Stimulated activated CD4-positive, alpha-beta T cell treated with anti-CD3 and anti-CD28 coated beads, Interleukin-2, amount 100 ng/mL, for 4 hours (primary cell): ENCODE measurements at regions not wholly inside any gene's neighbourhood (a gene's known extent, or its start where the extent isn't known, plus 50 kb on each side); places are given as distances from the start of the nearest gene placed in this dataset.
"Not testable (repeated sequence)": the region's sequence is repeated elsewhere in the genome, so short reads cannot be mapped to it uniquely, and the experiment has no call there.

Experiments
- DNase-seq: peaks from one replicate; pipeline ENCODE4 v3.0.0-alpha.2; 2020; ENCODE audit warnings: low read depth

- no peak for DNase-seq
Measured at GRCh38 chr4:114444211-114444610, 154.4 kb upstream of the UGT8 start.

- DNase-seq = not testable (repeated sequence)
Measured at GRCh38 chr4:114447963-114448516, 150.6 kb upstream of the UGT8 start.

GRCh38 chr4:114458728-114459127 is 139.9 kb upstream of the UGT8 start:
- DNase-seq = no peak

GRCh38 chr4:114464726-114465272 is 133.8 kb upstream of the UGT8 start:
- no peak for DNase-seq

GRCh38 chr4:114465766-114466165 is 132.8 kb upstream of the UGT8 start:
- no peak for DNase-seq

- DNase-seq = no peak
Measured at GRCh38 chr4:114466299-114466698, 132.3 kb upstream of the UGT8 start.

GRCh38 chr4:114472269-114473032 is 126.2 kb upstream of the UGT8 start:
- no peak for DNase-seq

- no peak for DNase-seq
Measured at GRCh38 chr4:114474188-114474800, 124.3 kb upstream of the UGT8 start.

- no peak for DNase-seq
Measured at GRCh38 chr4:114476310-114476709, 122.3 kb upstream of the UGT8 start.

GRCh38 chr4:114479595-114479994 is 119.0 kb upstream of the UGT8 start:
- no peak for DNase-seq

- no peak for DNase-seq
Measured at GRCh38 chr4:114481856-114482255, 116.8 kb upstream of the UGT8 start.

- DNase-seq = no peak
Measured at GRCh38 chr4:114487101-114487500, 111.5 kb upstream of the UGT8 start.

- DNase-seq = no peak
Measured at GRCh38 chr4:114488301-114488982, 110.2 kb upstream of the UGT8 start.

- DNase-seq = no peak
Measured at GRCh38 chr4:114494246-114494803, 104.3 kb upstream of the UGT8 start.

GRCh38 chr4:114495471-114495928 is 103.1 kb upstream of the UGT8 start:
- DNase-seq = no peak

- DNase-seq = no peak
Measured at GRCh38 chr4:114497116-114497515, 101.5 kb upstream of the UGT8 start.

- DNase-seq = no peak
Measured at GRCh38 chr4:114509340-114509739, 89.3 kb upstream of the UGT8 start.

- DNase-seq = no peak
Measured at GRCh38 chr4:114512595-114513295, 85.9 kb upstream of the UGT8 start.

- no peak for DNase-seq
Measured at GRCh38 chr4:114519368-114519767, 79.2 kb upstream of the UGT8 start.

GRCh38 chr4:114527170-114527569 is 71.4 kb upstream of the UGT8 start:
- DNase-seq = no peak

- no peak for DNase-seq
Measured at GRCh38 chr4:114527637-114528036, 71.0 kb upstream of the UGT8 start.

- no peak for DNase-seq
Measured at GRCh38 chr4:114535725-114536124, 62.9 kb upstream of the UGT8 start.
